HEK293 (cell line): ENCODE measurements at regions not wholly inside any gene's neighbourhood (a gene's known extent, or its start where the extent isn't known, plus 50 kb on each side); places are given as distances from the start of the nearest gene placed in this dataset.

Source experiments
- CTCF ChIP-seq: fragments of 450-650 bp; formaldehyde crosslinking; IDR thresholded peaks from 2 replicates; pipeline ENCODE4 v1.5.1; 2016; ENCODE audit warnings: missing biosample characterization, missing genetic modification characterization
- ZBTB7A ChIP-seq: fragments of 450-650 bp; formaldehyde crosslinking; IDR thresholded peaks from 2 replicates; pipeline ENCODE4 v1.5.1; 2016; ENCODE audit warnings: low read depth, missing biosample characterization, missing genetic modification characterization
- ZFHX2 ChIP-seq: fragments of 450-650 bp; formaldehyde crosslinking; conservative IDR thresholded peaks from 2 replicates; pipeline ENCODE4 v1.5.1; 2016; ENCODE audit warnings: missing biosample characterization, missing genetic modification characterization
- ZNF341 ChIP-seq: fragments of 450-650 bp; formaldehyde crosslinking; IDR thresholded peaks from 2 replicates; pipeline ENCODE4; 2016; ENCODE audit warnings: low read depth, missing biosample characterization, missing genetic modification characterization
- ZNF449 ChIP-seq: fragments of 450-650 bp; formaldehyde crosslinking; IDR thresholded peaks from 2 replicates; pipeline ENCODE4 v1.5.1; 2017; ENCODE audit warnings: missing biosample characterization, mild to moderate bottlenecking, missing genetic modification characterization, moderate library complexity
- TF ChIP-seq, protein P1 (sequence below): IDR thresholded peaks from 2 replicates; pipeline ENCODE4 v1.6.1; 2011; ENCODE audit warnings: mild to moderate bottlenecking, low read depth, low read length, borderline replicate concordance

DNA sequence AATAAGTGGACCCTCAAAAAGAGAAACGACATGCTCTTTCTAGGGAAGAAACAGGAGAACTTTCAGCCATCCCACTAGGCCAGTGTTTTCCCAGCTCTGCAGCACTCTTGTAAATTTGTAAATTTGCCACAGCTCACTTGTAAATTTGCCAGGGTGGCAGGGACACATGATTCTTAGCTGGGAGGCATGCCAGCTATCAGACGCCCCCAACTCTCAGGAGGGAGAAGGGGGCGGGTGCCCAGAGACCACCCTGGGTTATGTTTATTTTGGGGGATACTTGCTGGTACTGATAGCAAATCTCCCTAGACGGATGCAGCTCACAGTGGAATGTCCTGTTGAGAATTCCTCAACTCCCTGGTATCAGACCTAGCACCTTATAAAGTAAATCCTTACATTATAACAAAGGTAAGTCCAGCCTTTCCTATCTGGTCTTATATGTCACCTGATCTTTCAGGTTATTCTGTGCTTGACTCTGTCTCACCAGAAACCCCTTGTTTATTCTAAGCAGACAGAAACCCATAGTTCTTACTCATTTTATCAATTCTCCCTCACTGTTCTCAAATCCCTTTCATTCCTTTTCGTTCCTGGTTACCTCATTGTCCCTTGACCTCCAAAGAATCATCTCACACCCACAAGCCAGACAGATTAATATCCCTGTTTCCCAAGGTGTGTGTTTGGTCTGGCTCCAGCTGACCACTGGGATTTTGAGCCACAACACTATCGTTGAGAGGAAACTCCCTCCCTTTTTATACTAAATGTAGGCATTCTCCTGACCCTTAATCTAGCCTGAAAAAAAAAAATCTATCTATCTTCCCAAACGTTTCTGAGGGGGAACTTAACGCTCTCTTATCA is 69.3 kb upstream of the HMGA2 start:
- TF ChIP-seq ZFHX2 (tag by site-specific recombination): no peak
- TF ChIP-seq ZNF449 (tag by site-specific recombination): no peak
- TF ChIP-seq ZNF341 (tag by site-specific recombination): no peak
- TF ChIP-seq CTCF: no peak
- TF ChIP-seq, protein P1, sequence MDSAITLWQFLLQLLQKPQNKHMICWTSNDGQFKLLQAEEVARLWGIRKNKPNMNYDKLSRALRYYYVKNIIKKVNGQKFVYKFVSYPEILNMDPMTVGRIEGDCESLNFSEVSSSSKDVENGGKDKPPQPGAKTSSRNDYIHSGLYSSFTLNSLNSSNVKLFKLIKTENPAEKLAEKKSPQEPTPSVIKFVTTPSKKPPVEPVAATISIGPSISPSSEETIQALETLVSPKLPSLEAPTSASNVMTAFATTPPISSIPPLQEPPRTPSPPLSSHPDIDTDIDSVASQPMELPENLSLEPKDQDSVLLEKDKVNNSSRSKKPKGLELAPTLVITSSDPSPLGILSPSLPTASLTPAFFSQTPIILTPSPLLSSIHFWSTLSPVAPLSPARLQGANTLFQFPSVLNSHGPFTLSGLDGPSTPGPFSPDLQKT: no peak
- TF ChIP-seq ZBTB7A (tag by site-specific recombination): no peak
